ENCODE measurements at regions not wholly inside any gene's neighbourhood (a gene's known extent, or its start where the extent isn't known, plus 50 kb on each side); places are given as distances from the start of the nearest gene placed in this dataset.

- no peak for DNase-seq (ENCODE audit: low read depth in 2 of 2)
Measured at GRCh38 chr3:127107491-127108375, 85.2 kb upstream of the PRR23E start.

GRCh38 chr3:127108796-127109195 lies 84.1 kb upstream of the PRR23E start:
- DNase-seq (ENCODE audit: low read depth in 2 of 2) = no peak

- DNase-seq (ENCODE audit: low read depth in 2 of 2) = no peak
Measured at GRCh38 chr3:127110982-127111693, 81.8 kb upstream of the PRR23E start.

GRCh38 chr3:127112796-127113570 lies 79.9 kb upstream of the PRR23E start:
- DNase-seq (ENCODE audit: low read depth in 2 of 2) = no peak

- no peak for DNase-seq (ENCODE audit: low read depth in 2 of 2)
Measured at GRCh38 chr3:127113571-127113891, 79.4 kb upstream of the PRR23E start.

GRCh38 chr3:127114337-127115070 lies 78.4 kb upstream of the PRR23E start:
- no peak for DNase-seq (ENCODE audit: low read depth in 2 of 2)

GRCh38 chr3:127115691-127116351 lies 77.1 kb upstream of the PRR23E start:
- no peak for DNase-seq (ENCODE audit: low read depth in 2 of 2)

- DNase-seq (ENCODE audit: low read depth in 2 of 2) = no peak
Measured at GRCh38 chr3:127118366-127118765, 74.6 kb upstream of the PRR23E start.

GRCh38 chr3:127119693-127120464 lies 73.1 kb upstream of the PRR23E start:
- DNase-seq (ENCODE audit: low read depth in 2 of 2) = no peak

- no peak for DNase-seq (ENCODE audit: low read depth in 2 of 2)
Measured at GRCh38 chr3:127120851-127121647, 71.9 kb upstream of the PRR23E start.

- DNase-seq (ENCODE audit: low read depth in 2 of 2) = no peak
Measured at GRCh38 chr3:127121885-127122284, 71.0 kb upstream of the PRR23E start.

- DNase-seq (ENCODE audit: low read depth in 2 of 2) = no peak
Measured at GRCh38 chr3:127123533-127123932, 69.4 kb upstream of the PRR23E start.

- DNase-seq (ENCODE audit: low read depth in 2 of 2) = no peak
Measured at GRCh38 chr3:127124120-127124519, 68.8 kb upstream of the PRR23E start.

- no peak for DNase-seq (ENCODE audit: low read depth in 2 of 2)
Measured at GRCh38 chr3:127131424-127132170, 61.3 kb upstream of the PRR23E start.

- DNase-seq (ENCODE audit: low read depth in 2 of 2) = no peak
Measured at GRCh38 chr3:127132876-127133275, 60.1 kb upstream of the PRR23E start.

GRCh38 chr3:127133971-127134370 lies 59.0 kb upstream of the PRR23E start:
- DNase-seq (ENCODE audit: low read depth in 2 of 2) = no peak

GRCh38 chr3:127134466-127134865 lies 58.5 kb upstream of the PRR23E start:
- no peak for DNase-seq (ENCODE audit: low read depth in 2 of 2)

GRCh38 chr3:127134887-127135240 lies 58.1 kb upstream of the PRR23E start:
- no peak for DNase-seq (ENCODE audit: low read depth in 2 of 2)
